ENCODE measurements at regions not wholly inside any gene's neighbourhood (a gene's known extent, or its start where the extent isn't known, plus 50 kb on each side); places are given as distances from the start of the nearest gene placed in this dataset.

DNA sequence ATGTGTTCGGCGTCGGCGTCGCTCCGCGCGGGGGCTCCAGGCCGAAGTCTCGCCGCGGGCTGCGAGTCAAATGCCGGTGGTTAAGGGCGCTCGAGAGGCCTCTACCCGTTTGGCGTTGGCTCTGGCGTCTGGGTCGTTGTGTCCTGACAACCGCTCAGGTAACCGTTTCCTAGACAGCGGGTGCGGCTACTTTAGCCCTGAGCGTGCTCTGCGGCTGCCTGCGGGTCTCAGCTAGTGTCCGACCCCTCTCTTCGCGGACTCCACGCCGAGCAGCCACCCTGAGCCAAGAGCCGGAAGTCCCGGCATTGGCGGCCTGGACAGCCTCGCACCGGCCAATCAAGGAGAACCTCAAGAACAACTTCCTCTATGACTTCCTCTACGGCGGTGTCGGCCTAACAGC lies 173.4 kb downstream of the SETD4 start:
- DNase-seq = no peak

DNA sequence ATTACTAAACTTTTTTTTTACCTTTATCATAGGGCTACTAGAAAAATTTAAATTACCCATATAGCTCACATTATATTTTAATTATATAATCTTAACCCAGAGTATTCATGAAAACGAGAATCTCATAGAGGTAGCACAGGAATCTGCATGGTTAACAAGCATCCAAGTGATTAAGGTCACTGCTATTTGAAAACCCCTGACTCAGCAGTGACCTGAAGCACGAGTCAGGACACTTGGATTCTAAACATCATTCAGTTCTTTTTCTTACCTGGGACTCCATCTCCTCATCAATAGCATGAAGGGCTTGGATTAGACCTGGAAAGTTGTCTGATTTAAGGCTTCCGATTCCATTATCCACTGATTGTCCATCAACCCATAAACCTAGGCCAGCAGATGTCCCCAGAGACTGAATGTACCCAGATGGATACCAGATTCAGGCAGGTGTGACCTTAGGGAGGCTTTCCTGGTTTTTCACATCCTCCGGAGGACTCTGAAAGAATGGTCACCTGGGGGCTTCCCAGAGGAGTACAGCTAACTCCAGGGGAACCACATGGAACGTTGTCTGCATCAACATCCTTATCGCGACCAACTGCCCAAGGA lies 174.3 kb downstream of the SETD4 start:
- no peak for DNase-seq

DNA sequence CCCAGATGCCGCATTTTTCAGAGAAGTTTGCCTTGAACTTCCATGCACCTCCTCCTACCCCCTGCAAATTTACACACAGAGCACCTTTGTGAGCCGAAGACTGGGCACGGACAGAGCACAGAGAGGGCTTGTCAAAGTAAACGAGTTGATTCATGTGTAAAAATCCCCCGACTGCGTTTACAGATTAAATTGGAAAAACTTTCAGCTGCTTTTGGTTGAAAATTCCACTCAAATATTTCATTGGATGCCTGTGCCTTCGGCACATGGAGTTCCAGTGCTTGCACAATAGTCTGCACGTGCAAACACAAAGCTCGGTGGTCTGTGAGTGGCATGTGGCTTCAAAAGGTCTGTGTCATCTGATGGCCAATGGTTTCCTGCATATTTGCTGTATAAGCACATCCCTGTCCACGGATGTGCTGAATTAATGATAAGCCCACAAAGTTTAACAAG lies 177.5 kb downstream of the SETD4 start:
- no peak for DNase-seq

DNA sequence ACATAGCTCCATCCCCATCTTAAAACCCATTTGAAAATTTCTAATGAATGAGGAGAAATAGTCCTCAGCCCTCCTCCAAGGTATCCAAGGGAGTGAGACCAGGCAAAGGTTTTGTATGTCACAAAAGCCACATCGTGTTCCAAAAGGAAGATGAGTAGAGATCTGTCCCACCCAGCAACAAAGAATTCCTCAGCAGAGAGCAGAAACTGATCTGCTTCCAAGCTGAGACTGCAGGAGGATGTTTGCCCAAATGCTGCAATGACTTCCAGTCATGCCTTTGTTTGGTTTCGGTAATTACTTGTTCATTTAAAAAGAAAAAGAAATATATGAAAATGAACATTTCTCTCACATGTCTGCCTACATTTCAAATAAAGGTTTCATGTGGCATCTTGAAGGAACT lies 186.9 kb downstream of the SETD4 start:
- DNase-seq = no peak

DNA sequence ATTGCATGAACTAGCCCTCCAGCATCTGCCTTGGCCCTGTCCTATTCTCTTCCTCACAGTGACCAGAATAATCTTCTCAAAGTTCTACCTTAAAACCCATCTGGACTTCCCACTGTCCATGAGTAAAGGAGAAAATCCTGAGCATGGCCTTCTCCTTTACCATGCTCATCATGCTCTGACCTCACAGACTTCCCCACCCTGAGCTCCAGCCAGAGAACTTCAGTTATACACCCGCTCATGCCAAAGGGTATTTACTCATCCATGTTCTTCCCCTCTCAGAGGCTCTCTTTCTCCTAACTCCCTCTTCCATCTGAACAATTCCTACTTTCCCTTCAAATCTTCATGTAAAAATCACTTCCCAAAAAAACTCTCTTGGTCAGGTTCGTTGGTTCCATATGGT lies 188.4 kb downstream of the SETD4 start:
- no peak for DNase-seq

DNA sequence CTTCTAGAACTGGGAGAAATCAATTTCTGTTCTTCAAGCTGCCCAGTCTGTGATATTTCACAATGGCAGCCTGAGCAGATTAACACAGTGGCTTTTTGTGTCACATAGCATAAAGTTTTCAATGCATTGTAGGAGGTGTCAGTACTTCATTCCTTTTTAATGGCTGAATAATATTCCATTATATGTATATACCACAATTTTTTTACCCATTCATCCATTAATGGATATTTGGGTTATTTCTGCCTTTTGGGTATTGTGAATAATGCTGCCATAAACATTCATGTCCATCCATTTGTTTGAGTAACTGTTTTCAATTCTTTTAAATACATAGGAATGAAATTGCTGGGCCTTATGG lies 191.5 kb downstream of the SETD4 start:
- DNase-seq = no peak

DNA sequence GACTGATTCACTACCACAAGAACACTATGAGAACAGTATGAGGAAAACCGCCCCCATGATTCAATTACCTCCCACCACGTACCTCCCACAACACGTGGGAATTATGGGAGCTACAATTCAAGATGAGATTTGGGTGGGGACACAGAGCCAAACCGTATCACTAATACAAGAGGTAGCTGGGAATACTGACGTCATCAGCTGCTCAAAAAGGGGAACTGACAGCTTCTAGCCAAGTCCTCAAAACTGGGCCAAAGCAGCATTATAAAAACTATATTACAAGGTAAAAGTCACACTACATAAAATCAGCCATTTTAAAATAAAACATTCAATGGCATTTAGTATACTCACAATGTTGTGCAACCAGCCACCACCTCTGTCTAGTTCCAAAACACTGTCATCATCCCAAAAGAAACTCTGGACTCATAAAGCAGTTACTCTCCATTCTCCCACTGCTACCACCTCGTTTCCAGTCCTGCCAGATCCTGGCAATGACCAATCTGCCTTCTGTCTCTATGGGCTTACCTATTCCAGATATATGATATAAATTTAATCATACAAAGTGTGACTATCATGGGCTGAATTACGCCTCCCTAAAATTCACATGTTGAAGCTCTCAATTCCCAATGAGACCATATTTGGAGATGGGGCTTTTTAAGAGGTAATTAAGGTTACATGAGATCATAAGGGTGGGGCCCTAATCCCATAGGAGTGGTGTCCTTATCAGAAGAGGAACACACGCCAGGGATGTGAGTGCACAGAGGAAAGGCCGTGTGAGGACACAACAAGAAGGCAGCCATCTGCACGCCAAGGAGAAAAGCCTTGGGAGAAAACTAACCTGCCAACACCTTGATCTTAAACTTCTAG lies 192.1 kb downstream of the SETD4 start:
- no peak for DNase-seq

DNA sequence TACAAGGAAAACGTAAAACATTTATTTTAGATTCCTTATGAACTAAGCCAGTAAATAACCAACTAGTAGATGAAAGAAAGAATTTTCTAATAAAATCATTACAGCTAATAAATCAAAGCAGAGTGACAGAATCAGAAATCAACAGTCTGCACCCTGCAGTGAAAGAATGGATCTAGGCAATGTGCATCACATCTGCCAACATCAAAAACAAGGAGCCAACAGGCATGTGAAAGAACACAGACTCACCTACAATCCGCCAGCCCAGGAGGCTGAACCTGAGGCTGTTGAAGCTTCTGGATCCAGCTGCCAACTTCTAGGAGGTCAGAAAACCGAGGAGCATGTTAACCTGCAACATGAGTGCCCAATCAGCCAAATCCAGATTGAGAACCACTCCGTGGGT lies 196.3 kb downstream of the SETD4 start:
- no peak for DNase-seq

DNA sequence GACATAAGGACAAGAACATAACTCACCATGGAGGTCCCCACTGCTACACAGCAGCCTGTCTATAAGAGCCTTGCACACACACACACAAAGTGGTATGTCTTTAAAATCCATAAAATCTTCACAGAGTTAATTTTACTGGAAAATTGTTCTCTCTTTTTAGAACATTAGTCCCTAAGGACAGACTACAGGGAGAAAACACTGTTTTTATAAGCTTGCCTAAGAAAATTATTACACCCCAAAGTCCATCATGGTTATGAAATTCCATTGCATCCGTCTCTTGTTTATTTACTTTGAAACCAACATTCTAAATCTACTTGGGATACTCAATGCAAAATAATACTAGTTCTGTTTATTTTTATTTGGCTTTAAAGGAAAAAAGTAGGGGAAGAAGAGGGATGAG lies 197.4 kb downstream of the SETD4 start:
- no peak for DNase-seq

DNA sequence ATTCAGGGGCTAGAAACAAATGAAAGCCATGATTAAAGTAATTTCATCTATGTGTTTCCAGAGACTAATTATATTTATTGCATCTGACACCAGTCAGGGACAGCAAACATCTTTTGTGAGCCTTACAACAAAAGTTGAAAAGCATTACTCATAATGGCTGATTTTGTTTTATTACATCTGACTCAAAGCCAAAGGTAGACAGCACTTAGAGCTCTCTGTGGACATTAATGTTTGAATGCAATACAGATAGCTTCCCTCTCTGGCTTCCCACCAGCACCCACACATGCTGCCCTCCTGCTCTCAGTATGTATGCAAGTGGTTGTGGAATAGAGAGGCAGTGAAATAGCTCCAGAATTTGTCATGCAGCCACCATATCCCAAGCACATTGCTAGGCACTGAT lies 198.7 kb downstream of the SETD4 start:
- no peak for DNase-seq

DNA sequence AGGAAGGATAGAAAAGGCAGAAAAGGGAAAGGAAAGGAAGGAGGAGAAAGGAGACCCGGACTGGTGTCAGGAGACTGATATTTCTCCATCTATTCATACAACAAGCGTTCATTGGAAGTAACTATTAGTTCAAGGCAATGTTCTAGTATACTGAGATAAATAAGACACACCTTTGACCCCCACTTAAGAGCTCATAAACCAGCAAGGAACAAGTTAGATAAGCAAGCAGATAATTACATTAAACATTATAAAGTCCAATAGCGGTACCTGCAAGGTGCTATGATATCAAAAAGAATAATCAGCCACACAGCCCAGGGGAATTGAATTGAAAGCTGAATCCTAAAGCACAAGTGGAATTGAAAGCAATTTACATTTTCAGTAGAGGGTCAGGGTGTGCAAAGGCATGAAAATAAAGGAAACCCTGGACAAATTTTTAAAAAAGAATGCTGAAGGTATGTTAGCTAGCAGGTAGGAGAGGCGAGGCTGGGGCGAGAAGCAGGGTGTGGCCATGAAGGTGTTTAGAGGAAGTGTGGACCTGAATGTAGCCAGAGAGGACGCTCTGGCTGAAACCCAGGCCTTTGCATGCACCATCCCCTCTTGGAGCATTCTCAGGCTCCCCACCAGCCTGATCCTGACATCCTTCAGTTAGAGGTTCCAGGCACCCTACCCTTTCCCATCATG lies 200.0 kb downstream of the SETD4 start:
- DNase-seq = no peak

DNA sequence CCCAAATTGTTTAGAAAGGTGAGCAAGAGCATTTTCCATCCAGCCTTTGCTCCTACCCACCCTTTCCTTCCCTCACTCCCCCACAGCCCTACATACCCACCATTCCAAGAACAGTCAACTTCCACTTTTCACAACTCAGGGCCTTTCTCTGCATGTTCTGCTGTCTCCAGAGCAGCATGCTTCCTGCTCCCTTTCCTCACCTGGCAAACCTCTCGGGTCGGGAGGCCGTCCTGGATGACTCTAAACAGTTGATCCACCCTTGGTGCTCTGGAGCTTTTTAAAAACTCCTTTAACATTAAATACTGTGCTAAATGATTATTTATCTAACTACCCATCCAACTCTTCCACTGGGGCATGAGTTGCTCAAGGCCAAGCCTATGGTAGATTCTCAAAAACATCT lies 200.6 kb downstream of the SETD4 start:
- no peak for DNase-seq

DNA sequence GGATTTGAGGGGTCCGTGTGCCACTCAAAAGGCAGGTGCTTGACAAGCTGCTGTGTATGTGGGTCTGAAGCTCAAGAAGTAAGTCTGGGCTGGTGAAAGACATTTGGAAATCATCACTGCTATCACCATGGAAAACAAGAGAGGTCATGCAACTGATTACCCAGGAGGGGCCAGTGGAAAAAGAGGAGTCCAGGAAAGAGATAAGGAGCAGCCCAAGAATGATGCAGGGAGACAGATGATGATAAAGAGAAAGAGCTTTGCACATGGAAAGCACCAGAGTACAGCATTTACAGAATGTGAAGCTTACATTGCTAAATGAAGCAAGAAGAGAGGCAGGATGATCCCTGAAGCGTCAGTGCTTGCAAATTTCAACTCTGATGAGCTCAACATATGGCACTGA lies 203.2 kb downstream of the SETD4 start:
- no peak for DNase-seq

DNA sequence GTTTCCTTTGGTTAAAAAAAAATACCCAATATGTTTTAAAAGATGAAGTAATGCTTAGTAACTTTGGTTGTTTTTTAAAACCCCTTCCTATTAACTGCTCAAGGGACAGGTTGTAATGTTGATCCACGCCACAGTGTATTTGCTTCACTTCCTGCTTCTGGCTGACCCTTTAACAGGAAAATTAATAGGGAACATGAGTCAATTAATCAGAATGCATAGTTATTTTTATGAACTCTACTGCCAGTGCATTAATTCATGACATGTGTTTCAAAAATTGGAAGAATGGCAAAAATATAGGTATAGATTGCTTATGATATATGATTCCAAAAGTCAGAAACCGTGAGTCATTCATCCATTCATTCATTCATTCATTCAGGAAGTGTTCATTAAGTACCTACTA lies 204.8 kb downstream of the SETD4 start:
- DNase-seq = no peak

DNA sequence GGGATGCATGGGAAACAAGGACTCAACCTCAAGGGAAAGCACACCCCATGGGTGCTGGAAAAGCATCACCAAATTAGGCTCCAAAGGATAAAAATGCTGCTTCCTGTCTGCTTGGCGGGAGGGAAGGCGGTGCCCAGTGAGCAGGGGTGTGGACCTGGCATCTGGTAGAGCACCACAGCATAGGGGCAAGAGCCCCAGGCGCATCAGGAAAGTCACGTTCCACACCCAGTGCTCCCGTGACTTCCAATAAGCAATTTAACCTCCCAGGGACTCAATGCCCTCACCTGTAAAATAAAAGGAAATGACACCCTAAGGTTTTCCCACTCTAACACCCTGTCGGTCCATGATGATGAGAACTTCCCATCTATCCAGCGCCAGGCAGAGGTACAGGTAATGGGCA lies 206.0 kb downstream of the SETD4 start:
- no peak for DNase-seq

DNA sequence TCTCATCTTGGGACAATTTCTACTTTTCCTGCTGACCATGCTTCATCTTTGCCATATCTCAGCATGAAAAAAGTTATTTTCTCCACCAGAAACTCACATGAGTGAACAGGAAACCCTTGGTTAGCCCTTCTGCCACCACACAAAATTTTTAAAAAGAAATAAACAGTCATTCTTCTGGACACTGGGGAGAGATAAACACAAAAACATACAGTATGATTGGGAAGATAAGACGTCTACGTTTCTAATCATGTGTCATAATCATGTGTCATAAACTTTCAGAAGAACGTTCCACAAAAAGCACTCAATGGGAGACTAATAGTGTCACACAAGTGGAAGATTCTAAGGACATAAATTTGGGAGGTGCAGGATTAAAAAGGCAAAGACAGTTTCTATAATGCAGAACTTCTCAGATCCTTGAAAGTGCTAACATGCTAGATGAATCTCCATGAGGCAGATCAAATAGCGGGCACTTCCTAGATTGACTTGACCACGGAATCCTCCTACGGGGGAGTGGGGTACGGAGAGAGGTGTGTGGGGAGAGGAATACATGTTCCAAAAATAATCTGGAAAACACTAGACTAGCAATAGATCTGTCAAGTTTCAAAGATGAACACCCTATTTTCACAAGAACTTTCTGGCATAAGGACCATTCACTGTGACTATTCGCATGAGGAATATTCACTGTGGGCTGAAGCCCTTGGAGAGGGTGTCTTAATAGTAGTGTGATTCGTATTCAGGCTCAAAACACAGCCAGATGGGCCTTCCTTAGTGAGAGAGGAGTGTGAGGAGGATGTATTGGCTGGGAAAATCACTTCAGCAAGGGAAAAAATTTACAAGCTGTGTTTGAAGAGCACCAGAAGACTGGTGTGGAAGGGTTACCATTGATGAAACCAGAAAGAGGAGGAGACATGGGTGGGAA lies 206.7 kb downstream of the SETD4 start:
- DNase-seq = no peak

DNA sequence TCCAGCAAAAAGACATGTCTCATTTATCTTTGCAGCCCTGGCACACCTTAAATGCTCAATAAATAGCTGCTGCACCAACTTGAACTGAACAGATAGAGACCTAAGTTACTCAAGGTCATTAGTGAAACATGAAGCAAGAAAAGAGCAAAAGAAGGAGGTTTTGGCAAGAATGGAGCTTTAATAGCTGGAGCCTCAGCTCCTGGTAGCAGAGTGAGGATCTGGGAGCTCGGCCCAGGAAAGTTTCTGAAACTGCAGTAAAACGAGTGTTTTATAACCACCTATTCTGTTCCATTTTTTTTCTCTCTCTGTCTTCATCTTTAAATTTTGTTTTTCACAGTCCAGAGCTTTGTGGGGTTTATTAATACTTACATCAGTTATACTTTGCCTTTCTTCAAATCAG lies 207.5 kb downstream of the SETD4 start:
- no peak for DNase-seq

DNA sequence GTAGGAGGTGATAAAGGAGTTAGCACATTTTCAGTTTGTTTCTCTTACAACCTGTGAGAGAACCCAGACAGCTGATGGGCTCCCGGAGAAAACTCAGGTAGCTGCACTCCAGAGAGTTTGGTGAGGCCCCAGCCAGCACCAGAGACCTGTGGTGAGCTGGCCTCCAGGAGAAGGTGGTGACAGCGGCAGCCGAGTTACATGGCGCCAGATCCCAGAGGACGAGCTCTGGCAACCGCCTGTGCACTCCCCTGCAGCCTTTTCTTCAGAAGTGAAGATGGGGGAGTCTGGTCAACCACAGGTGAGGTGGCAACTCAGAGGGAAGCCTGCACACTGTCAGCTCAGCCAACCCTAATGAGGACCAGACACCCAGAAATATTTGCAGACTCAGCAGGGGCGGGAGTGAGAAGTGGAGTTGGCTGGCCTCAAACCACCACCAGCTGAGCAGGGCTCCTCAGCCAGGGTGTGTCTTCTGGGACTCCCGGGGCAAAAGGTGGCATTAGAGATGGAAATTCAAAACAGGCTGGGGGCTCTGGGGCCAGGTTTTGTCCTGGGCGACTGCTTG lies 209.7 kb downstream of the SETD4 start:
- no peak for DNase-seq

DNA sequence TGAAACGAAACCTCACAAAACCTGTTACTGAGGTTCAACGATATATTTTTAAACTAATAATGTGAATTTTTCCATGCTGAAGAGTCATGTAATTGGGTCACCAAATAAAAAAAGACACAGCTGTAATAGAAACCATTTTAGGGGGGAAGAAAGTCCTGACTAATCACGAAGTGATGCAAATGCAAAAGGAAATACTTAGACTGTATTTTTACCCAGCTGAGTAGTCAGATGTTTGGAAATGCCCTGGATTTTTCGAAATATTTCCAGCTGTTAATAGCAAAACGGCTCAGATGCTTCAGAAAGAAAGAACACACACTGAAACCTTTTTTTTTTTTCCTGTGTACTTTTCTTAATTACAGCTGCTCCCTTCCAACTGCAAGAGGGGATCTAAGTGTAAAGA lies 210.3 kb downstream of the SETD4 start:
- DNase-seq = no peak

DNA sequence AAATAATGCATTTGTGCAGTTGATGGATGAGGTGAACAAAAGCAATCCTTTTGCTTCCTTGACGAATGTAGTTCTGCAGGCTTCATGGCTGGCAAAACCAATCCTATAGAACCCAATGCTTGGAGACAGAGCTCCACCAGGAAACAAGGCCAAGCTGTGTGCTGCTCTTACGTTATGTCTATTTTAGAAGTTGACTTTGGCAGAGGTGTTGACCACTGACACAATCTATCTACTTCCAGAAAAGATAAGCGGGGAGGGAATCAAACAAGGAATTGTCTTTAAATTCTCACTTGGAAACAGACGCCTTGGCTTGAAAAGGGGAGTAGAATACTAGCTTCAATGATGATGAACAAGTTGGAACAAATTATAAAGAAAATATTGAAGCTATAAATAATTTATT lies 211.2 kb downstream of the SETD4 start:
- DNase-seq = no peak

DNA sequence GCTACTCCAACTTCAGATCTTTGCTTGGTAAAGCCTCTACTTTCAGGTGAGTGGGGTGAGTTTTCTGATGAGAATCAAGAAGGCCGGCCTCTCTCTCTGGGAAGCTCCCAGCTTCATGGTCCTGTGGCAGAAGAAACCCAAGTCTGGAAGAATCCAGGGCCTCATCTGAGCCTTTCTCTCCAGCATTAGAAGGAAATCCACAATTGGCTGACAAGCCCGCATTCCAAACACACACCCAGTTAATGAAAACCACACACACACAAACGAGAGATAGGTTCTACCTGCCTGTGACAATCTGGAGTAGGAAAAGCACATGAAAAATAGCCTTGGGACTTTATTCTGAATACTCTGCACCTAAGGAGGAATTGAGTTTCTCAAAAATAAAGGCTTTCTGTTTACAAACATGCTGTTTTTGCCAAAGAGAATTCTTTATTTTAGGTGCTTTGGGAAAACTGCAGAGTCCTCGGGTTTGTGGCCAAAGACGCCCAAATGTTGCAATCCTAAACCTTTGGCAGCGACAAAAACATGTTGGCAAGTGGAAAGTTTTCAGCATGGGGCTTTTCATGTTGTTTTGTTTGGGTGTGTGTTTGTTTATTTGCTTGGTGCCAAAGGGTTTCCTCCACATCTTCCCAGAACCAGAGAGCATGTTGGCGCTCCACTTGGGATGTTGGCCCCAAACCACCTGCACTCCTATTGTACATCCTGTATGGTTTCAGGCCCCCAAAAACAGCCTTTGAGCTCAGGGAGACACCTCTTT lies 216.2 kb downstream of the SETD4 start:
- DNase-seq = no peak

DNA sequence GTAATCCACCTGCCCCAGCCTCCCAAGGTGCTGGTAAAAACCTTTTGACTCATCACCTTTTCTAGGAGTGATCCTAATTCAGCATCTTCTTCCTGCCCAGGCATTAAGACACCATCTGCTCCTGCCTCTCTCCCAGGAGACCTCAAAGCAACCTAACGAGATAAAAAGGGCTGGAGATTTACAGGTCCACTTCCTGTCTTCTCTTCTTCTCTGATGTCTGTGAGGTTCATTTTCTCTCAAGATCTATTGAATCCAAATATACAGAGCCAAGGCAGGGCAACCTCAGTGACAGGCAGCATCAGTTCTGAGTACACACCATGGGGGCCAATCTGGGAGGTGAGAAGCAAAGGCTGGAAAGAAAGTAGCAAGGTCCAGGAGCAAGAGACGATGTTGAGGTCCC lies 219.4 kb downstream of the SETD4 start:
- no peak for DNase-seq

All from NCI-H1436 (cell line).